ENCODE measurements at regions not wholly inside any gene's neighbourhood (a gene's known extent, or its start where the extent isn't known, plus 50 kb on each side); places are given as distances from the start of the nearest gene placed in this dataset.
"Not testable (repeated sequence)": the region's sequence is repeated elsewhere in the genome, so short reads cannot be mapped to it uniquely, and the experiment has no call there.

DNA sequence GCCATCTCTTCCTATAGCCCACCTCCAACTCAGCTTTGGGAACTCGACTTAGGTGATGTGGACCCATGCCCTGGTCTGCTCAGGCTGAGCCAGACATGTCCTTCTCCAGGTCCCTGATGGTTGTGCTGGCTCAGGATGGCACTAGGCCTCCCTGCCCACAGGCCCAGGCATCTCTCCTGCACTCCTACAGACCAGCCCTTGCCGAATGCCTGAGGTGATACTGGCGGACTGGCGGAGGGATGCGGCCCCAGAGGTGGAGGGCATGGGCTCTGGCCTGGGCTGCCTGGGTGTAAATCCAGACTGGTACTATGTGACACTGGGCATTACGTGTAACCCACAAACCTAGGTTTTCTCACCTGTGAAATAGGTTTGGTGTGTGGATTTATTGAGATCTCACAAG, 352.8 kb downstream of the SHANK2 start:
- Histone ChIP-seq H3K27ac (no peak overlapping the region), H3K27me3 (replicated peaks) (no peaks in the 10 kb centered on the region), H3K36me3 (replicated peaks) (no peaks in the 10 kb centered on the region), H3K4me3 (ENCODE audit: low read depth, low read length) (no peak overlapping the region)
- TF ChIP-seq, protein P1, sequence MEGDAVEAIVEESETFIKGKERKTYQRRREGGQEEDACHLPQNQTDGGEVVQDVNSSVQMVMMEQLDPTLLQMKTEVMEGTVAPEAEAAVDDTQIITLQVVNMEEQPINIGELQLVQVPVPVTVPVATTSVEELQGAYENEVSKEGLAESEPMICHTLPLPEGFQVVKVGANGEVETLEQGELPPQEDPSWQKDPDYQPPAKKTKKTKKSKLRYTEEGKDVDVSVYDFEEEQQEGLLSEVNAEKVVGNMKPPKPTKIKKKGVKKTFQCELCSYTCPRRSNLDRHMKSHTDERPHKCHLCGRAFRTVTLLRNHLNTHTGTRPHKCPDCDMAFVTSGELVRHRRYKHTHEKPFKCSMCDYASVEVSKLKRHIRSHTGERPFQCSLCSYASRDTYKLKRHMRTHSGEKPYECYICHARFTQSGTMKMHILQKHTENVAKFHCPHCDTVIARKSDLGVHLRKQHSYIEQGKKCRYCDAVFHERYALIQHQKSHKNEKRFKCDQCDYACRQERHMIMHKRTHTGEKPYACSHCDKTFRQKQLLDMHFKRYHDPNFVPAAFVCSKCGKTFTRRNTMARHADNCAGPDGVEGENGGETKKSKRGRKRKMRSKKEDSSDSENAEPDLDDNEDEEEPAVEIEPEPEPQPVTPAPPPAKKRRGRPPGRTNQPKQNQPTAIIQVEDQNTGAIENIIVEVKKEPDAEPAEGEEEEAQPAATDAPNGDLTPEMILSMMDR (IDR thresholded peaks at IDR 0.05; ENCODE audit: low read depth, low read length, missing control alignments), result no peak
- in situ Hi-C loops (cut with HindIII; ENCODE audit: low pct_ligation_motif_present, low sequenced_read_pairs), result no loop called here
- no peak for DNase-seq

DNA sequence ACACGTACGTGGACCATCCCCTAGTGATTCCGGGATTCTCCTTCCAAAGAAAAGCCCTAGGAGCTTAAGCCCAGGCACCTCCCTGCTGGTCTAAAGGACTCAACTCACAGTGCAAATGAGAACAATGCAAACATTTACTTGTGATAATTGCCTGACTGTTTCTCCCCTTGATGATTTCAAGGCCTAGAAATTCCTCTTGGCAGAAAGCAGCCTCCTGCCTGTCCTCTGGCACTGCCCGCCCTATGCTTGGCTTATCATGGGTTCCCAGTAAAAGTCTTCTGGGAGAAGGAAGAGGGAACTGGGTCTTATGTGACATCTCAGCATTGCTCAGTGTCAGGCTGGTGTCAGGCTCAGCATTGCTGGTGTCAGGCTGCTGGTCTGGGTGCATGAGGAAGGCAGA, 351.8 kb downstream of the SHANK2 start:
- Histone ChIP-seq H3K27ac (no peak overlapping the region), H3K4me3 (ENCODE audit: low read depth, low read length) (no peak overlapping the region), H3K27me3 (replicated peaks) (no peaks in the 10 kb centered on the region), H3K36me3 (replicated peaks) (no peaks in the 10 kb centered on the region)
- no peak for DNase-seq
- in situ Hi-C loops (cut with HindIII; ENCODE audit: low pct_ligation_motif_present, low sequenced_read_pairs), result no loop called here
- TF ChIP-seq, protein P1 (IDR thresholded peaks at IDR 0.05; ENCODE audit: low read depth, low read length, missing control alignments), result no peak

DNA sequence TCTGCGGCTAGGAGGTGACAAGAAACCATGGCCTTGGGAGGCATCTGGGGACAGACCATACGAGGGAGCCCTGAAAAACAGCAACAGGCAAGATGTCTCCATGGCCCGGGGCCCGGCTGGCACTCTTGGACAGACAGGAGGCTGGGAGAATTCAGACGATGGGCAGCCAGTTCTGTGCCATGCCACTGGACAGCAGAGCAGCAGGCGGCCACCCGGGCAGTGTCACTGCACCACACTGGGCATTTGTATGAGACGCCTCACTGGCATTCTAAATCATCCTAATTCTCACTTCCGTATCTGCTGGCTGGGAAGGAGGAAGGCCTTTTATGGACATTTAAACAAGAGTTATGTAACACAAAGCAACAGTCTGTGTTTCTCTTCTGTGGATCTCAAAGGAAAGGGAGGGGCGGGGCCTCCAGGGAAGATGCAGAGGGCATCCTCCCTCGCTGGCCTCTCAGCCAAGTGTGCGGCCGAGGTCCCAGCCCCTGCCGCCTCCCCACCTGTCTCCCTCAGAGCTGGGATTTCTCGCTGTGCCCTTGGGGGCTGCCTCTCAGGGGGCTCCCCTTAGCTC, 350.3 kb downstream of the SHANK2 start:
- Histone ChIP-seq H3K27me3 (replicated peaks) (no peaks in the 10 kb centered on the region), H3K36me3 (replicated peaks) (no peaks in the 10 kb centered on the region), H3K4me3 (ENCODE audit: low read depth, low read length) (no peak overlapping the region), H3K27ac (no peak overlapping the region)
- no peak for DNase-seq
- TF ChIP-seq, protein P1 (IDR thresholded peaks at IDR 0.05; ENCODE audit: low read depth, low read length, missing control alignments), result no peak
- in situ Hi-C loops (cut with HindIII; ENCODE audit: low pct_ligation_motif_present, low sequenced_read_pairs), result no loop called here

DNA sequence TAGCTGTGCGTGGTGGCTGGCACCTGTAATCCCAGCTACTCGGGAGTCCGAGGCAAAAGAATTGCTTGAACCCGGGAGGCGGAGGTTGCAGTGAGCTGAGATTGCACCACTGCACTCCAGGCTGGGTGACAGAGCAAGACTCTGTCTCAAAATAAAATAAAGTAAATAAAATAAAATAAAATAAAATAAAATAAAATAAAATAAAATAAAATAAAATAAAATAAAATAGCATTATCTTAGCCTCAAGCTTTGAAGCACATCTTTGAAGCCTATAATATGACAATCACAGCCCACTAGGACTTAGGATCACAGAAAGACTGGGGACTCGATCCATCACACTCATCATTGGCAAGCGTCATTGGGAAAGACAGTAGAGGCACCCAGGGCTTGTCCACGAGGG, 349.1 kb downstream of the SHANK2 start:
- H3K36me3 ChIP-seq (replicated peaks); H3K27ac ChIP-seq; DNase-seq; in situ Hi-C loops (cut with HindIII; ENCODE audit: low pct_ligation_motif_present, low sequenced_read_pairs); H3K4me3 ChIP-seq (ENCODE audit: low read depth, low read length); H3K27me3 ChIP-seq (replicated peaks): not testable (repeated sequence)

DNA sequence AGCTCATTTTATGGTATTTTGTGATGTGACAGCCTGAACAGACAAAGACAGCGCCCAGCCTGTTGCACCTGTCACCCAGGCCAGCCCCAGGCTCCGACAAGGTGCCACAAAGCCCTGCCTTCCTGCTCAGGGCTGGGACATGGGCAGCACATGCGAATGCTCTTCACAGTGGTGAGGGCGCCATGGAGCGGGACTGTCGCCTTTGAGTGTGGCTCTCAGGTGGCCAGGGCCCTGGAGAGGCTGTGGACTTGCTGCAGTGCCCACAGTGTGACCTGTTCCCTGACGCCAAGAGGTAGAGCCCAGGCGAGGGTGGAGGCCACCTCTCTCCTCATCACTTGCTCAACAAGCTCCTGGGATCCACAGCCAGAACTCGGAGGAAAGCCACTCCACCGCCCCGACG, 346.3 kb downstream of the SHANK2 start:
- no peaks in the 10 kb centered on the region for H3K36me3 ChIP-seq (replicated peaks)
- TF ChIP-seq, protein P1 (IDR thresholded peaks at IDR 0.05; ENCODE audit: low read depth, low read length, missing control alignments), result no peak
- H3K4me3 ChIP-seq (ENCODE audit: low read depth, low read length), result no peak overlapping the region
- no peak overlapping the region for H3K27ac ChIP-seq
- in situ Hi-C loops (cut with HindIII; ENCODE audit: low pct_ligation_motif_present, low sequenced_read_pairs), result no loop called here
- no peak for DNase-seq
- H3K27me3 ChIP-seq (replicated peaks), result no peaks in the 10 kb centered on the region

DNA sequence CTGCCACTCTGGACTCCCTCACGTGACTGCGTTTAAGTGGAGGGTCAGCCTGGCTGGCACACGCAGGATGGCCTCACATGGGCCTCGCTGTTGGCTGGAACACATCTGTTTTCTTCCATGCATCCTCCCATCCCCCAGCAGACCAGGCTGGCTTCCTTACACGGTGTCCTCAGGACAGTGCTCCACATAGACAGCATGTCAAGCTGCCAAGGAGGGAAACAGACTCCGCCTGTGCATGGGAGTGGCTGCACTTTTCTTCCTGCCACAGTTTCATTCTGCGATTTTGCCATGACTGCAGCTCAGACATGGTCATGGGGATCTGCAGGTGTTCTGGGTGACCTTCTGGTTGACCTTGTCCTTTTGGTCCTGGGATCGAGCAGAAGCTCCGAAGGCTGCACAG, 344.2 kb downstream of the SHANK2 start:
- no peak overlapping the region for H3K27ac ChIP-seq
- H3K36me3 ChIP-seq (replicated peaks), result no peaks in the 10 kb centered on the region
- no peaks in the 10 kb centered on the region for H3K27me3 ChIP-seq (replicated peaks)
- TF ChIP-seq, protein P1 (IDR thresholded peaks at IDR 0.05; ENCODE audit: low read depth, low read length, missing control alignments), result no peak
- no peak for DNase-seq
- H3K4me3 ChIP-seq (ENCODE audit: low read depth, low read length), result no peak overlapping the region
- in situ Hi-C loops (cut with HindIII; ENCODE audit: low pct_ligation_motif_present, low sequenced_read_pairs), result no loop called here
